CD14-positive monocyte (primary cell): ENCODE measurements at regions not wholly inside any gene's neighbourhood (a gene's known extent, or its start where the extent isn't known, plus 50 kb on each side); places are given as distances from the start of the nearest gene placed in this dataset.

Experiments used
- DNase-seq, 3 donors: peaks; one replicate each; pipeline ENCODE4 v3.0.0-alpha.2; 2011 to 2022
- H2AFZ ChIP-seq: 2 replicates; pipeline ENCODE4 v1.6.0; 2012; ENCODE audit warnings: mild to moderate bottlenecking, low read depth, low read length, inconsistent platforms; ENCODE audit not compliant: insufficient read depth, poor library complexity, severe bottlenecking
- H3K27ac ChIP-seq, 2 donors: 1 replicate in 1 of 2; 2 replicates in 1 of 2; pipeline ENCODE4 v1.5.1; 2012 to 2013; ENCODE audit warnings: low read length in 2 of 2, control low read depth in 1 of 2, inconsistent platforms in 1 of 2, low read depth in 1 of 2, mild to moderate bottlenecking in 1 of 2
- H3K27me3 ChIP-seq, 2 donors: one replicate each; pipeline versions ENCODE4 v1.6.0 to v1.6.1; 2011 to 2013; ENCODE audit warnings: low read length in 2 of 2; ENCODE audit not compliant: control insufficient read depth in 2 of 2, insufficient read depth in 2 of 2
- H3K36me3 ChIP-seq, 2 donors: replicated peaks in 1 of 2; 1 replicate in 1 of 2; 2 replicates in 1 of 2; pipeline versions ENCODE4 v1.5.1 to v1.6.1; 2012 to 2013; ENCODE audit warnings: low read length in 2 of 2, control low read depth in 1 of 2, inconsistent platforms in 1 of 2, mild to moderate bottlenecking in 1 of 2; ENCODE audit not compliant: insufficient read depth in 2 of 2, control insufficient read depth in 1 of 2
- H3K4me1 ChIP-seq, 2 donors: 1 replicate in 1 of 2; 2 replicates in 1 of 2; pipeline versions ENCODE4 v1.5.1 to v1.6.1; 2012 to 2013; ENCODE audit warnings: low read length in 2 of 2, control low read depth in 1 of 2, inconsistent platforms in 1 of 2, mild to moderate bottlenecking in 1 of 2, moderate library complexity in 1 of 2; ENCODE audit not compliant: insufficient read depth in 2 of 2, control insufficient read depth in 1 of 2
- H3K4me2 ChIP-seq: replicated peaks from 2 replicates; pipeline ENCODE3; 2012; ENCODE audit warnings: low read length, moderate library complexity, mild to moderate bottlenecking; ENCODE audit not compliant: poor library complexity, severe bottlenecking; ENCODE audit errors: extremely low read depth
- H3K4me3 ChIP-seq, 3 experiments: fragments of 200-600 bp in 1 of 3; sonication (generic) in 1 of 3; replicated peaks in 1 of 3; 1 replicate in 2 of 3; 2 replicates in 1 of 3; pipeline ENCODE4 v1.5.1; 2011 to 2013; ENCODE audit warnings: low read length in 3 of 3, mild to moderate bottlenecking in 3 of 3, control low read depth in 2 of 3, low read depth in 2 of 3, inconsistent platforms in 1 of 3, moderate library complexity in 1 of 3
- H3K79me2 ChIP-seq: 2 replicates; pipeline ENCODE4 v1.6.0; 2012; ENCODE audit warnings: mild to moderate bottlenecking, control low read depth, inconsistent platforms, low read length, moderate library complexity; ENCODE audit not compliant: insufficient read depth
- H3K9ac ChIP-seq: 2 replicates; pipeline ENCODE4 v1.6.0; 2017; ENCODE audit warnings: low read length, mild to moderate bottlenecking; ENCODE audit not compliant: insufficient read depth, poor library complexity, severe bottlenecking
- H3K9me3 ChIP-seq, 2 donors: replicated peaks in 1 of 2; 1 replicate in 1 of 2; 2 replicates in 1 of 2; pipeline versions ENCODE4 v1.5.1 to v1.6.1; 2012 to 2013; ENCODE audit warnings: low read length in 2 of 2, control low read depth in 1 of 2; ENCODE audit not compliant: control insufficient read depth in 1 of 2, insufficient read depth in 1 of 2
- H4K20me1 ChIP-seq: 2 replicates; pipeline ENCODE4 v1.6.0; 2012; ENCODE audit warnings: mild to moderate bottlenecking, low read length, control low read depth, moderate library complexity; ENCODE audit not compliant: insufficient read depth
- H3K27ac Mint-ChIP-seq, 7 donors: one replicate each; pipeline ENCODE4 v1.8.0; 2020; ENCODE audit warnings: mild to moderate bottlenecking in 7 of 7, mixed read lengths in 7 of 7, moderate library complexity in 6 of 7, inconsistent platforms in 2 of 7
- H3K27me3 Mint-ChIP-seq, 3 donors: one replicate each; pipeline ENCODE4 v1.8.0; 2021 to 2022; ENCODE audit warnings: low read depth in 3 of 3, mild to moderate bottlenecking in 3 of 3, mixed read lengths in 3 of 3, moderate library complexity in 3 of 3, inconsistent platforms in 1 of 3
- H3K36me3 Mint-ChIP-seq, 2 donors: one replicate each; pipeline ENCODE4 v1.8.0; 2020; ENCODE audit warnings: mixed read lengths in 2 of 2, inconsistent platforms in 1 of 2, mild to moderate bottlenecking in 1 of 2
- H3K4me1 Mint-ChIP-seq: one replicate; pipeline ENCODE4 v1.8.0; 2020; ENCODE audit warnings: mild to moderate bottlenecking, mixed read lengths
- H3K4me3 Mint-ChIP-seq, 2 donors: one replicate each; pipeline ENCODE4 v1.8.0; 2020; ENCODE audit warnings: mild to moderate bottlenecking in 2 of 2, mixed read lengths in 2 of 2, moderate library complexity in 1 of 2
- H3K9me3 Mint-ChIP-seq, 7 donors: one replicate each; pipeline ENCODE4 v1.8.0; 2020 to 2022; ENCODE audit warnings: mixed read lengths in 7 of 7, mild to moderate bottlenecking in 6 of 7, moderate library complexity in 6 of 7, inconsistent platforms in 2 of 7
- WGBS: methylation state at CpG from one replicate; pipeline ENCODE4 v1.1.5; 2013; ENCODE audit warnings: missing lambda C conversion rate; ENCODE audit not compliant: insufficient coverage; 5-methylcytosine and 5-hydroxymethylcytosine counted together
- intact Hi-C, 2 donors: fragments of 100-400 bp; cut with micrococcal nuclease; formaldehyde crosslinking; loops; one replicate each; pipeline versions ENCODE4 v1.15.0 to v1.15.1; 2023
- TF ChIP-seq, protein P1 (sequence below): fragments of 200-600 bp; IDR thresholded peaks from one replicate; pipeline ENCODE4 v1.8.0; 2022; ENCODE audit warnings: antibody characterized with exemption, mild to moderate bottlenecking

DNA sequence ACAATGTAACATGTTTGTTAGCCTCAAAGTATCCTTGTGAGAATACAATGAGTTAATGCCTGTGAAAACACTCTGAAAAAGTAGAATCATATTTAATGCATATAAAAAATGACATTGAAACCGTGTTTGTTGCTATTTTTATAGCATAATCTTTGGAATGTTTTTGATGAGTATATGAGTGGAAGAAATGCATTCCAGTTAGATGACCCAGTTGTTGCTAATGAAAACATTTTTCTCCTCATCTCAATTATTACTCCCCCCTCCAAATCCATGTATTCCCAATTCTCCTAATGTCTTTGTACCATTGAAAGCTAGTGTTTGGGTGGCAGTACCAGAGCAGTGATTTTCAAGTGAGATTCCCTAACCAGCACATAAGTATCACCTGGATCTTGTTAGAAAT is 67.1 kb upstream of the DSEL start:
- Histone ChIP-seq H3K9ac (no peak overlapping the region), H3K9me3 (no peaks in the 10 kb centered on the region), H3K79me2 (no peaks in the 10 kb centered on the region), H4K20me1 (no peaks in the 10 kb centered on the region), H3K4me3 (no peak overlapping the region), H3K36me3 (no peaks in the 10 kb centered on the region), H2AFZ (no peak overlapping the region), H3K4me1 (no peaks in the 10 kb centered on the region), H3K4me2 (no peak overlapping the region), H3K27me3 (no peaks in the 10 kb centered on the region), H3K27ac (no peak overlapping the region)
- WGBS: no CpG with 5 or more reads among the region's 1 CpG
- intact Hi-C loops: no loop called here
- Mint-ChIP-seq H3K27me3 (no peaks in the 10 kb centered on the region), H3K4me3 (no peak overlapping the region), H3K27ac (no peak overlapping the region), H3K4me1 (no peaks in the 10 kb centered on the region), H3K36me3 (no peaks in the 10 kb centered on the region), H3K9me3 (peaks cover 0 to 2% (median 0%) of the 10 kb centered on the region in 7 donors)
- DNase-seq: no peak
- TF ChIP-seq, protein P1, sequence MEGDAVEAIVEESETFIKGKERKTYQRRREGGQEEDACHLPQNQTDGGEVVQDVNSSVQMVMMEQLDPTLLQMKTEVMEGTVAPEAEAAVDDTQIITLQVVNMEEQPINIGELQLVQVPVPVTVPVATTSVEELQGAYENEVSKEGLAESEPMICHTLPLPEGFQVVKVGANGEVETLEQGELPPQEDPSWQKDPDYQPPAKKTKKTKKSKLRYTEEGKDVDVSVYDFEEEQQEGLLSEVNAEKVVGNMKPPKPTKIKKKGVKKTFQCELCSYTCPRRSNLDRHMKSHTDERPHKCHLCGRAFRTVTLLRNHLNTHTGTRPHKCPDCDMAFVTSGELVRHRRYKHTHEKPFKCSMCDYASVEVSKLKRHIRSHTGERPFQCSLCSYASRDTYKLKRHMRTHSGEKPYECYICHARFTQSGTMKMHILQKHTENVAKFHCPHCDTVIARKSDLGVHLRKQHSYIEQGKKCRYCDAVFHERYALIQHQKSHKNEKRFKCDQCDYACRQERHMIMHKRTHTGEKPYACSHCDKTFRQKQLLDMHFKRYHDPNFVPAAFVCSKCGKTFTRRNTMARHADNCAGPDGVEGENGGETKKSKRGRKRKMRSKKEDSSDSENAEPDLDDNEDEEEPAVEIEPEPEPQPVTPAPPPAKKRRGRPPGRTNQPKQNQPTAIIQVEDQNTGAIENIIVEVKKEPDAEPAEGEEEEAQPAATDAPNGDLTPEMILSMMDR: no peak

DNA sequence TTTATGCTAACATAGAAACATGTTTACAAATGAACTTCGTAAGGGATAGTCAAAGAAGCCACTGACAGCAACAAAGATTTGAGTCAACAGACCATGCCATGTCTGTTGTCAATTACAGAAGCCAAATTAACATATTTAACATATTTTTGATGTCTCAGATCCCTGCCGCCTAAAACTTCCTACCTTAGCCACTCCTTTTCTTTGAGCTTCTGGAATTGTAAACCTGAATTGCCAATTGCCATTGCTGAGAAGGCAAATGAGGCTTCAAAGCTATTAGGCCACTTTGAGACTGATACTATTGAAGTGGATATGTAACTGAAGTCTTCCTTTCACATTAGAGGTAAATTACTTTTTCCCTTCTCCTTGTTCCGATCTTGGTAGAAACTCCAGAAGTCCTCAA is 66.0 kb upstream of the DSEL start:
- H3K9me3 Mint-ChIP-seq: peaks cover 0 to 2% (median 0%) of the 10 kb centered on the region in 7 donors
- intact Hi-C loops: no loop called here
- Histone ChIP-seq H3K4me2 (no peak overlapping the region), H3K36me3 (no peaks in the 10 kb centered on the region), H4K20me1 (no peaks in the 10 kb centered on the region), H3K79me2 (no peaks in the 10 kb centered on the region), H2AFZ (no peak overlapping the region), H3K9ac (no peak overlapping the region), H3K4me3 (no peak overlapping the region), H3K27me3 (no peaks in the 10 kb centered on the region), H3K9me3 (no peaks in the 10 kb centered on the region), H3K4me1 (no peaks in the 10 kb centered on the region), H3K27ac (no peak overlapping the region)
- DNase-seq: no peak
- H3K4me1 Mint-ChIP-seq: no peaks in the 10 kb centered on the region
- no peak overlapping the region for H3K27ac Mint-ChIP-seq
- TF ChIP-seq, protein P1: no peak
- no peaks in the 10 kb centered on the region for H3K36me3 Mint-ChIP-seq
- 0% methylated on average over 1 of the region's 3 CpGs for WGBS
- no peaks in the 10 kb centered on the region for H3K27me3 Mint-ChIP-seq
- H3K4me3 Mint-ChIP-seq: no peak overlapping the region
